ENCODE measurements at regions not wholly inside any gene's neighbourhood (a gene's known extent, or its start where the extent isn't known, plus 50 kb on each side); places are given as distances from the start of the nearest gene placed in this dataset.
"Not testable (repeated sequence)": the region's sequence is repeated elsewhere in the genome, so short reads cannot be mapped to it uniquely, and the experiment has no call there.

DNA sequence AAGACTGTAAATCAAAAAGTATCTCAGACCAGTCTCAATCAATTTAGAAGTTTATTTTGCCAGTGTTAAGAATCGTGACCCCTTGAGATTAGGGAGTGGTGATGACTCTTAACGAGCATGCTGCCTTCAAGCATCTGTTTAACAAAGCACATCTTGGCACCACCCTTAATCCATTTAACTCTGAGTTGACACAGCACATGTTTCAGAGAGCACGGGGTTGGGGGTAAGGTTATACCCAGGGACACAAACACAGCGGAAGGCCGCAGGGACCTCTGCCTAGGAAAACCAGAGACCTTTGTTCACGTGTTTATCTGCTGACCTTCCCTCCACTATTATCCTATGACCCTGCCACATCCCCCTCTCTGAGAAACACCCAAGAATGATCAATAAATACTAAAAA, 645.8 kb downstream of the FRK start:
- not testable (repeated sequence) for TF ChIP-seq POLR2A (conservative IDR thresholded peaks at IDR 0.05); RBM14 (IDR thresholded peaks at IDR 0.05; ENCODE audit: borderline replicate concordance, insufficient read depth, low read depth, low read length); SIN3A (IDR thresholded peaks at IDR 0.05; ENCODE audit: borderline replicate concordance in 2 of 2, control insufficient read depth in 1 of 2, low read depth in 2 of 2, low read length in 2 of 2); NR3C1 (CRISPR knock-in tag; IDR thresholded peaks at IDR 0.05); NR2C2 (CRISPR knock-in tag; IDR thresholded peaks at IDR 0.05); NR2C2 (tag; IDR thresholded peaks at IDR 0.05)
- TF ChIP-seq, protein P1, sequence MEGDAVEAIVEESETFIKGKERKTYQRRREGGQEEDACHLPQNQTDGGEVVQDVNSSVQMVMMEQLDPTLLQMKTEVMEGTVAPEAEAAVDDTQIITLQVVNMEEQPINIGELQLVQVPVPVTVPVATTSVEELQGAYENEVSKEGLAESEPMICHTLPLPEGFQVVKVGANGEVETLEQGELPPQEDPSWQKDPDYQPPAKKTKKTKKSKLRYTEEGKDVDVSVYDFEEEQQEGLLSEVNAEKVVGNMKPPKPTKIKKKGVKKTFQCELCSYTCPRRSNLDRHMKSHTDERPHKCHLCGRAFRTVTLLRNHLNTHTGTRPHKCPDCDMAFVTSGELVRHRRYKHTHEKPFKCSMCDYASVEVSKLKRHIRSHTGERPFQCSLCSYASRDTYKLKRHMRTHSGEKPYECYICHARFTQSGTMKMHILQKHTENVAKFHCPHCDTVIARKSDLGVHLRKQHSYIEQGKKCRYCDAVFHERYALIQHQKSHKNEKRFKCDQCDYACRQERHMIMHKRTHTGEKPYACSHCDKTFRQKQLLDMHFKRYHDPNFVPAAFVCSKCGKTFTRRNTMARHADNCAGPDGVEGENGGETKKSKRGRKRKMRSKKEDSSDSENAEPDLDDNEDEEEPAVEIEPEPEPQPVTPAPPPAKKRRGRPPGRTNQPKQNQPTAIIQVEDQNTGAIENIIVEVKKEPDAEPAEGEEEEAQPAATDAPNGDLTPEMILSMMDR (IDR thresholded peaks at IDR 0.05 in 2 of 3, conservative IDR thresholded peaks at IDR 0.05 in 1 of 3; ENCODE audit: insufficient read depth in 2 of 3, low read depth in 1 of 3, low read length in 3 of 3) = not testable (repeated sequence)
- TF ChIP-seq, protein P2, sequence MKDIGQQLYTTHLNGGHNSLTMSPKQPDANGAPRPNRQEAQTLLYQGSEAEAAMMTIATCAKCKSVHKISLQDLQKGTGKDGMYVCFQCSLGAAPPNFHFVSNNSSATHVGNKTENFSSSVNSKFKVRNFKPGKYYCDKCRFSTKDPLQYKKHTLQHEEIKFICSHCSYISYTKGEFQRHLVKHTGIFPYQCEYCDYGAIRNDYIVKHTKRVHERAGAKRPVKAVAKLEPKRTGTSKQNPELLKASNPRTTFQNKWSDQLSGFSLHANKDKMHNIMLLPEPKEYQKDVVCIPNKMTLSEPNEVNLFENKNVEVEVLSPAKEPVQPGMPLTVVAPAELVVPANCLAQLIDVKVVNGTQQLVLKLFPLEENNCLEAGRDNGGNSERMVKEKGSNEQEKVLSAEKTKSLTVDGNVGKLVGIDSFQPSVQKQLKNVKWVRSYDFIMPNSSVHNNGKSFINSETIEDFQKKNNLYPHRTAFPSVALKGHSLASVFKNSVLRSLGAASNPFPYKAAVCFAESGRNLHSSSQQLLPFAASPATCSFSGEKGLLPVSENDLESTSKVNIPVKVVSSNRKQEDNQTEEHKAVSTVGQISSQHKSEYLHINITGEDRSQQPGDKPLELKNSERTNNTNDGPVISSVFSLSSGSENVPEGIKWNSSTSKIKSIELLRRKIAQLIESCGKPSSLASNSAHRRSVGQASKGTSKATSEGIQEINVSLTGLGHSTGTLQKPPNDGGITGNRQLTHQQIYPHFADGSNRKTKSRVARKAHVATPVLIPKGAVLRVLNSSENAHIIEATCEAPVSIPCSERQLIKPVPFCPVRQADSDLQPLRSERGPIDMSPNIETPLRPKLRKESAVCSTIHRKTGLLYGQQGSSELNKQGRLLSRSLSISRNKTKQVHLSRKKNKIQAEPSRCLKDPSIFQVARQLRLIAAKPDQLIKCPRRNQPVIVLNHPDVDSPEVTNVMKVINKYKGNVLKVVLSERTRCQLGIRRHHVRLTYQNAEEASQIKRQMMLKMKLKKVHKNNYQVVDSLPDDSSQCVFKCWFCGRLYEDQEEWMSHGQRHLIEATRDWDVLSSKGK (CRISPR knock-in tag; IDR thresholded peaks at IDR 0.05) = not testable (repeated sequence)
- TF ChIP-seq, protein P3, sequence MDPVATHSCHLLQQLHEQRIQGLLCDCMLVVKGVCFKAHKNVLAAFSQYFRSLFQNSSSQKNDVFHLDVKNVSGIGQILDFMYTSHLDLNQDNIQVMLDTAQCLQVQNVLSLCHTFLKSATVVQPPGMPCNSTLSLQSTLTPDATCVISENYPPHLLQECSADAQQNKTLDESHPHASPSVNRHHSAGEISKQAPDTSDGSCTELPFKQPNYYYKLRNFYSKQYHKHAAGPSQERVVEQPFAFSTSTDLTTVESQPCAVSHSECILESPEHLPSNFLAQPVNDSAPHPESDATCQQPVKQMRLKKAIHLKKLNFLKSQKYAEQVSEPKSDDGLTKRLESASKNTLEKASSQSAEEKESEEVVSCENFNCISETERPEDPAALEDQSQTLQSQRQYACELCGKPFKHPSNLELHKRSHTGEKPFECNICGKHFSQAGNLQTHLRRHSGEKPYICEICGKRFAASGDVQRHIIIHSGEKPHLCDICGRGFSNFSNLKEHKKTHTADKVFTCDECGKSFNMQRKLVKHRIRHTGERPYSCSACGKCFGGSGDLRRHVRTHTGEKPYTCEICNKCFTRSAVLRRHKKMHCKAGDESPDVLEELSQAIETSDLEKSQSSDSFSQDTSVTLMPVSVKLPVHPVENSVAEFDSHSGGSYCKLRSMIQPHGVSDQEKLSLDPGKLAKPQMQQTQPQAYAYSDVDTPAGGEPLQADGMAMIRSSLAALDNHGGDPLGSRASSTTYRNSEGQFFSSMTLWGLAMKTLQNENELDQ (CRISPR knock-in tag; IDR thresholded peaks at IDR 0.05; ENCODE audit: borderline replicate concordance) = not testable (repeated sequence)

Measured in K562 (cell line).